ENCODE measurements at regions not wholly inside any gene's neighbourhood (a gene's known extent, or its start where the extent isn't known, plus 50 kb on each side); places are given as distances from the start of the nearest gene placed in this dataset.

- Mint-ChIP-seq H3K4me3 (no peak overlapping the region), H3K4me1 (peaks cover 5% of the 10 kb centered on the region), H3K36me3 (ENCODE audit: low read depth) (no peaks in the 10 kb centered on the region), H3K27ac (no peak overlapping the region), H3K9me3 (no peaks in the 10 kb centered on the region; the same call in 2 of the 3 replicates), H3K27me3 (ENCODE audit: insufficient read depth, low read depth, poor library complexity) (no peaks in the 10 kb centered on the region)
- TF ChIP-seq, protein P1, sequence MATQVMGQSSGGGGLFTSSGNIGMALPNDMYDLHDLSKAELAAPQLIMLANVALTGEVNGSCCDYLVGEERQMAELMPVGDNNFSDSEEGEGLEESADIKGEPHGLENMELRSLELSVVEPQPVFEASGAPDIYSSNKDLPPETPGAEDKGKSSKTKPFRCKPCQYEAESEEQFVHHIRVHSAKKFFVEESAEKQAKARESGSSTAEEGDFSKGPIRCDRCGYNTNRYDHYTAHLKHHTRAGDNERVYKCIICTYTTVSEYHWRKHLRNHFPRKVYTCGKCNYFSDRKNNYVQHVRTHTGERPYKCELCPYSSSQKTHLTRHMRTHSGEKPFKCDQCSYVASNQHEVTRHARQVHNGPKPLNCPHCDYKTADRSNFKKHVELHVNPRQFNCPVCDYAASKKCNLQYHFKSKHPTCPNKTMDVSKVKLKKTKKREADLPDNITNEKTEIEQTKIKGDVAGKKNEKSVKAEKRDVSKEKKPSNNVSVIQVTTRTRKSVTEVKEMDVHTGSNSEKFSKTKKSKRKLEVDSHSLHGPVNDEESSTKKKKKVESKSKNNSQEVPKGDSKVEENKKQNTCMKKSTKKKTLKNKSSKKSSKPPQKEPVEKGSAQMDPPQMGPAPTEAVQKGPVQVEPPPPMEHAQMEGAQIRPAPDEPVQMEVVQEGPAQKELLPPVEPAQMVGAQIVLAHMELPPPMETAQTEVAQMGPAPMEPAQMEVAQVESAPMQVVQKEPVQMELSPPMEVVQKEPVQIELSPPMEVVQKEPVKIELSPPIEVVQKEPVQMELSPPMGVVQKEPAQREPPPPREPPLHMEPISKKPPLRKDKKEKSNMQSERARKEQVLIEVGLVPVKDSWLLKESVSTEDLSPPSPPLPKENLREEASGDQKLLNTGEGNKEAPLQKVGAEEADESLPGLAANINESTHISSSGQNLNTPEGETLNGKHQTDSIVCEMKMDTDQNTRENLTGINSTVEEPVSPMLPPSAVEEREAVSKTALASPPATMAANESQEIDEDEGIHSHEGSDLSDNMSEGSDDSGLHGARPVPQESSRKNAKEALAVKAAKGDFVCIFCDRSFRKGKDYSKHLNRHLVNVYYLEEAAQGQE (IDR thresholded peaks at IDR 0.05; ENCODE audit: unreplicated experiment) = no peak
- no peak for TF ChIP-seq POLR2AphosphoS5 (IDR thresholded peaks at IDR 0.05; ENCODE audit: low read depth)
- TF ChIP-seq NANOG (IDR thresholded peaks at IDR 0.05; ENCODE audit: borderline replicate concordance) = no peak
- TF ChIP-seq EZH2 (IDR thresholded peaks at IDR 0.05; ENCODE audit: low read depth, unreplicated experiment) = no peak
- TF ChIP-seq, protein P2, sequence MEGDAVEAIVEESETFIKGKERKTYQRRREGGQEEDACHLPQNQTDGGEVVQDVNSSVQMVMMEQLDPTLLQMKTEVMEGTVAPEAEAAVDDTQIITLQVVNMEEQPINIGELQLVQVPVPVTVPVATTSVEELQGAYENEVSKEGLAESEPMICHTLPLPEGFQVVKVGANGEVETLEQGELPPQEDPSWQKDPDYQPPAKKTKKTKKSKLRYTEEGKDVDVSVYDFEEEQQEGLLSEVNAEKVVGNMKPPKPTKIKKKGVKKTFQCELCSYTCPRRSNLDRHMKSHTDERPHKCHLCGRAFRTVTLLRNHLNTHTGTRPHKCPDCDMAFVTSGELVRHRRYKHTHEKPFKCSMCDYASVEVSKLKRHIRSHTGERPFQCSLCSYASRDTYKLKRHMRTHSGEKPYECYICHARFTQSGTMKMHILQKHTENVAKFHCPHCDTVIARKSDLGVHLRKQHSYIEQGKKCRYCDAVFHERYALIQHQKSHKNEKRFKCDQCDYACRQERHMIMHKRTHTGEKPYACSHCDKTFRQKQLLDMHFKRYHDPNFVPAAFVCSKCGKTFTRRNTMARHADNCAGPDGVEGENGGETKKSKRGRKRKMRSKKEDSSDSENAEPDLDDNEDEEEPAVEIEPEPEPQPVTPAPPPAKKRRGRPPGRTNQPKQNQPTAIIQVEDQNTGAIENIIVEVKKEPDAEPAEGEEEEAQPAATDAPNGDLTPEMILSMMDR (conservative IDR thresholded peaks at IDR 0.05; ENCODE audit: low read depth in 2 of 2) = no peak
- no peak for TF ChIP-seq STAT1 (IDR thresholded peaks at IDR 0.05; ENCODE audit: unreplicated experiment)
- TF ChIP-seq EZH2phosphoT487 (IDR thresholded peaks at IDR 0.05; ENCODE audit: unreplicated experiment) = no peak
- no peak for TF ChIP-seq ZNF462 (CRISPR knock-in tag; IDR thresholded peaks at IDR 0.05)
- TF ChIP-seq, protein P3, sequence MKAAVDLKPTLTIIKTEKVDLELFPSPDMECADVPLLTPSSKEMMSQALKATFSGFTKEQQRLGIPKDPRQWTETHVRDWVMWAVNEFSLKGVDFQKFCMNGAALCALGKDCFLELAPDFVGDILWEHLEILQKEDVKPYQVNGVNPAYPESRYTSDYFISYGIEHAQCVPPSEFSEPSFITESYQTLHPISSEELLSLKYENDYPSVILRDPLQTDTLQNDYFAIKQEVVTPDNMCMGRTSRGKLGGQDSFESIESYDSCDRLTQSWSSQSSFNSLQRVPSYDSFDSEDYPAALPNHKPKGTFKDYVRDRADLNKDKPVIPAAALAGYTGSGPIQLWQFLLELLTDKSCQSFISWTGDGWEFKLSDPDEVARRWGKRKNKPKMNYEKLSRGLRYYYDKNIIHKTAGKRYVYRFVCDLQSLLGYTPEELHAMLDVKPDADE (IDR thresholded peaks at IDR 0.05) = no peak
- no peak for TF ChIP-seq ZNF114 (CRISPR knock-in tag; IDR thresholded peaks at IDR 0.05)
- Histone ChIP-seq H4K20me1 (replicated peaks; ENCODE audit: insufficient read depth) (no peaks in the 10 kb centered on the region), H3K36me3 (ENCODE audit: insufficient read depth) (no peaks in the 10 kb centered on the region), H3K9me2 (ENCODE audit: insufficient read depth) (peaks cover 5% of the 10 kb centered on the region; the same call in 1 of the 2 replicates), H3K4me2 (no peak overlapping the region), H3F3A (replicated peaks; ENCODE audit: low read depth) (no peaks in the 10 kb centered on the region), H3K27ac (ENCODE audit: low read depth) (no peak overlapping the region), H3K27me3 (ENCODE audit: insufficient read depth) (no peaks in the 10 kb centered on the region), H3K4me3 (no peak overlapping the region), H3K79me2 (replicated peaks; ENCODE audit: insufficient read depth) (no peaks in the 10 kb centered on the region), H3K4me1 (ENCODE audit: insufficient read depth) (peaks cover 9% of the 10 kb centered on the region), H2AFZ (no peak overlapping the region)
- DNase-seq (ENCODE audit: low spot score) (no peak), ATAC-seq (no peak)
Measured at GRCh38 chr4:171676555-171677215, 136.5 kb upstream of the GALNTL6 start.

All from GM23338 (cell line).